HepG2 (cell line): ENCODE measurements at regions not wholly inside any gene's neighbourhood (a gene's known extent, or its start where the extent isn't known, plus 50 kb on each side); places are given as distances from the start of the nearest gene placed in this dataset.

ENCODE experiments used
- ATF1 ChIP-seq: IDR thresholded peaks from 2 replicates; pipeline ENCODE4 v1.6.1; 2016; ENCODE audit warnings: mild to moderate bottlenecking, control low read depth
- EZH2 ChIP-seq: conservative IDR thresholded peaks from 2 replicates; pipeline ENCODE4 v1.6.1; 2012; ENCODE audit warnings: mild to moderate bottlenecking, low read depth, low read length, moderate library complexity
- ZNF501 ChIP-seq: sonication (generic); formaldehyde crosslinking; IDR thresholded peaks from 2 replicates; pipeline ENCODE4 v1.5.1; 2020; ENCODE audit warnings: mild to moderate bottlenecking, moderate library complexity, missing genetic modification reagents
- ZNF510 ChIP-seq: sonication (generic); formaldehyde crosslinking; IDR thresholded peaks from 2 replicates; pipeline ENCODE4 v1.4.0; 2020; ENCODE audit warnings: low read depth, mild to moderate bottlenecking, missing genetic modification reagents
- TF ChIP-seq, protein P1 (sequence below): sonication (generic); formaldehyde crosslinking; IDR thresholded peaks from 2 replicates; pipeline ENCODE4 v1.8.1; 2023; ENCODE audit warnings: mild to moderate bottlenecking, missing genetic modification reagents, borderline replicate concordance

DNA sequence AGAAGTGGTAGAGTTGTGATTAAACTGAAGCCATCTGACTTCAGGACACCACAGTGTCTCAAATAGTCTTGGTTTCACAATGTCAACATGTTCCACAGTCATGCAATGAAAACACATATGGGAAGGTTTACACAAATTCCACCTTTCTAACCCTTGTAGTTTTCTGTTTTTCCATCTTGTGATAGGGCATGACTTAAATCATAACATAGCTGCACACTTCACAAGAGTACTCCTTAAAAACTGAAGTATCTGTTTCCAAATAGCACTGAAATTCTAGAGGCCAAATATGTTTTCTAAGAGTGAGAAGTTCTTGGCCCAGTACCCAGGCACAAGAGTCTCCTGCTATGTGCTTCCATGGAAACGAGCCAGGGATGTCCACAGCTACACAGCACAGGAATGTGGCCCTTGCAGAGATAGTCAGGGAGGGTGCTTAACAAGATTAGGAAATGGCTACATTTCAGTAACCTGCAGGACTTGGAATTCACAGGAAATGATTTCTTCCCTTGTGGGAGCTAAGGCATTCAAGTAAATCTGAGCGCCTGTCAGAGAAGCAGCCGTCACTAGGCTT, 269.1 kb downstream of the NDFIP2 start:
- TF ChIP-seq, protein P1, sequence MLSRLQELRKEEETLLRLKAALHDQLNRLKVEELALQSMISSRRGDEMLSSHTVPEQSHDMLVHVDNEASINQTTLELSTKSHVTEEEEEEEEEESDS (CRISPR knock-in tag), result no peak
- TF ChIP-seq ZNF501 (CRISPR knock-in tag), result no peak
- no peak for TF ChIP-seq EZH2
- TF ChIP-seq ATF1 (CRISPR knock-in tag), result no peak
- no peak for TF ChIP-seq ZNF510 (CRISPR knock-in tag)
